Neural cell (in vitro differentiated cells): ENCODE measurements at regions not wholly inside any gene's neighbourhood (a gene's known extent, or its start where the extent isn't known, plus 50 kb on each side); places are given as distances from the start of the nearest gene placed in this dataset.

Experiments
- H2AFZ ChIP-seq: fragments of 200-600, 300-800 bp; sonication (generic), shearing (Covaris generic); 2 replicates; pipeline ENCODE4 v1.6.0; 2014; ENCODE audit warnings: low read depth, mild to moderate bottlenecking, antibody characterized with exemption, low read length, moderate library complexity
- H3F3A ChIP-seq: fragments of 200-600 bp; shearing (Covaris generic); 2 replicates; pipeline ENCODE4 v1.6.1; 2016; ENCODE audit warnings: mild to moderate bottlenecking, moderate library complexity, mixed read lengths, antibody characterized with exemption, low read length; ENCODE audit not compliant: insufficient read depth, poor library complexity, severe bottlenecking
- H3K27ac ChIP-seq: fragments of 200-600, 300-800 bp; sonication (generic), shearing (Covaris generic); 2 replicates; pipeline ENCODE4 v1.5.1; 2014; ENCODE audit warnings: mild to moderate bottlenecking, low read length, moderate library complexity
- H3K27me3 ChIP-seq: fragments of 300-800, 200-600 bp; sonication (generic), shearing (Covaris generic); 2 replicates; pipeline ENCODE4 v1.6.0; 2014; ENCODE audit warnings: mild to moderate bottlenecking, low read depth, low read length, moderate library complexity; ENCODE audit not compliant: insufficient read depth
- H3K36me3 ChIP-seq: fragments of 300-800, 200-600 bp; sonication (generic), shearing (Covaris generic); 2 replicates; pipeline ENCODE4 v1.5.1; 2014; ENCODE audit warnings: mild to moderate bottlenecking, antibody characterized with exemption, low read length, moderate library complexity; ENCODE audit not compliant: insufficient read depth
- H3K4me2 ChIP-seq: fragments of 300-800, 200-600 bp; sonication (generic), shearing (Covaris generic); 2 replicates; pipeline ENCODE4 v1.6.0; 2014; ENCODE audit warnings: mild to moderate bottlenecking, low read length
- H3K4me3 ChIP-seq: fragments of 300-800, 200-600 bp; sonication (generic), shearing (Covaris generic); 2 replicates; pipeline ENCODE4 v1.5.1; 2014; ENCODE audit warnings: mild to moderate bottlenecking, low read length, moderate library complexity
- H3K79me2 ChIP-seq: fragments of 200-600 bp; shearing (Covaris generic); replicated peaks from 2 replicates; pipeline ENCODE4 v1.6.0; 2014; ENCODE audit warnings: mild to moderate bottlenecking, low read length, moderate library complexity; ENCODE audit not compliant: insufficient read depth
- H3K9ac ChIP-seq: fragments of 300-800, 200-600 bp; sonication (generic), shearing (Covaris generic); 2 replicates; pipeline ENCODE4 v1.6.1; 2016; ENCODE audit warnings: mild to moderate bottlenecking, low read length, mixed read lengths
- H3K9me2 ChIP-seq: fragments of 200-600 bp; shearing (Covaris generic); 2 replicates; pipeline ENCODE4 v1.6.1; 2016; ENCODE audit warnings: mild to moderate bottlenecking, low read length, mixed read lengths; ENCODE audit not compliant: insufficient read depth
- H3K9me3 ChIP-seq: fragments of 200-600, 300-800 bp; sonication (generic), shearing (Covaris generic); 2 replicates; pipeline ENCODE4 v1.6.1; 2016; ENCODE audit warnings: mild to moderate bottlenecking, mixed run types, low read length, moderate library complexity, mixed read lengths
- H4K20me1 ChIP-seq: fragments of 200-600 bp; shearing (Covaris generic); 2 replicates; pipeline ENCODE4 v1.6.1; 2016; ENCODE audit warnings: mild to moderate bottlenecking, mixed run types; ENCODE audit not compliant: insufficient read depth
- CTCF ChIP-seq: fragments of 450-650 bp; IDR thresholded peaks from 2 replicates; pipeline ENCODE4 v1.5.1; 2014; ENCODE audit warnings: antibody characterized with exemption, mild to moderate bottlenecking, moderate library complexity; ENCODE audit not compliant: poor library complexity, severe bottlenecking
- EP300 ChIP-seq: fragments of 450-650 bp; conservative IDR thresholded peaks from 2 replicates; pipeline ENCODE4 v1.6.1; 2014; ENCODE audit warnings: antibody characterized with exemption, mild to moderate bottlenecking, moderate library complexity; ENCODE audit not compliant: poor library complexity, severe bottlenecking
- EZH2 ChIP-seq: fragments of 200-600, 300-800 bp; shearing (Covaris generic), sonication (generic); IDR thresholded peaks from 2 replicates; pipeline ENCODE4 v1.6.1; 2014; ENCODE audit warnings: antibody characterized with exemption, low read length, borderline replicate concordance, mild to moderate bottlenecking; ENCODE audit not compliant: insufficient read depth, poor library complexity, severe bottlenecking
- MXI1 ChIP-seq: fragments of 450-650 bp; conservative IDR thresholded peaks from 2 replicates; pipeline ENCODE4 v1.6.1; 2014; ENCODE audit warnings: antibody characterized with exemption, mild to moderate bottlenecking; ENCODE audit not compliant: poor library complexity, severe bottlenecking
- POLR2AphosphoS5 ChIP-seq: IDR thresholded peaks from 2 replicates; pipeline ENCODE4 v1.6.1; 2012
- RAD21 ChIP-seq: fragments of 450-650 bp; conservative IDR thresholded peaks from 2 replicates; pipeline ENCODE4 v1.6.1; 2014; ENCODE audit warnings: antibody characterized with exemption, mild to moderate bottlenecking, moderate library complexity
- REST ChIP-seq: IDR thresholded peaks from 2 replicates; pipeline ENCODE4 v1.6.1; 2012; ENCODE audit warnings: borderline replicate concordance
- SMC3 ChIP-seq: fragments of 450-650 bp; conservative IDR thresholded peaks from 2 replicates; pipeline ENCODE4 v1.6.1; 2014; ENCODE audit warnings: antibody characterized with exemption, mild to moderate bottlenecking, moderate library complexity; ENCODE audit not compliant: poor library complexity

GRCh38 chrX:6456196-6456595 is 78.7 kb downstream of the VCX3A start:
- H3F3A ChIP-seq: no peaks in the 10 kb centered on the region
- no peaks in the 10 kb centered on the region for H3K79me2 ChIP-seq
- TF ChIP-seq POLR2AphosphoS5 (no peak), EP300 (no peak), REST (no peak), CTCF (no peak), MXI1 (no peak), SMC3 (no peak), RAD21 (no peak), EZH2 (no peak)
- no peaks in the 10 kb centered on the region for H4K20me1 ChIP-seq
- H3K27ac ChIP-seq: no peak overlapping the region
- H3K9me3 ChIP-seq: no peaks in the 10 kb centered on the region
- no peak overlapping the region for H3K4me3 ChIP-seq
- no peaks in the 10 kb centered on the region for H3K9me2 ChIP-seq
- H3K9ac ChIP-seq: no peak overlapping the region
- no peaks in the 10 kb centered on the region for H3K36me3 ChIP-seq
- H3K4me2 ChIP-seq: no peak overlapping the region
- no peak overlapping the region for H2AFZ ChIP-seq
- H3K27me3 ChIP-seq: no peaks in the 10 kb centered on the region

DNA sequence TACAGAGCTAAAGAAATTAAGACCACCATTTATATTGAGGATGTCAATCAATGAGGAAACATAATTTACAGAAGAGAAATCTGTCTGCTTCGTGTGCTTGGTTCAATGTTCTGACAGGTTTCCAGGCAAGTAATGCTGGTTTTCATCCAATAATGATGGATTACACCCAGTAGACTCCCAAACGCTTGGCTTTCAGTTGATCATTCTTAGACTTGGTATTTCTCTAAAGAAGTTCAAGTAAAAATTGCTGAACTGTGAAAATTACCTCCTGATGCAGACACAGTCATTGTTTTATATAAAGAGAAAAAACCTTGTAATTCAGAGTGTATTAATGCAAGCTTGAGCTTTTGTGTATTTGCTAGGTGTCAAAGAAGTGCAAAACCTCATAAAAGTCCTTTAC is 85.0 kb downstream of the VCX3A start:
- Histone ChIP-seq H3F3A (no peaks in the 10 kb centered on the region), H3K79me2 (no peaks in the 10 kb centered on the region), H2AFZ (no peak overlapping the region), H4K20me1 (no peaks in the 10 kb centered on the region), H3K27ac (no peak overlapping the region), H3K9me2 (no peaks in the 10 kb centered on the region), H3K4me3 (no peak overlapping the region), H3K36me3 (no peaks in the 10 kb centered on the region), H3K9ac (no peak overlapping the region), H3K9me3 (no peaks in the 10 kb centered on the region), H3K4me2 (no peak overlapping the region), H3K27me3 (no peaks in the 10 kb centered on the region)
- TF ChIP-seq SMC3 (no peak), MXI1 (no peak), RAD21 (no peak), CTCF (no peak)
